IMR-90 (cell line): ENCODE measurements at regions not wholly inside any gene's neighbourhood (a gene's known extent, or its start where the extent isn't known, plus 50 kb on each side); places are given as distances from the start of the nearest gene placed in this dataset.
A peak's percentile ranks its signal among the peaks of the same experiment; 100 is the strongest.

Experiments used
- ATAC-seq: fragments of 200-7000 bp; cut with Tn5 transposase; 2 replicates; pipeline ENCODE4 v1.9.1; 2020; ENCODE audit warnings: low read depth, mild to moderate bottlenecking, moderate library complexity
- BruUV-seq: library from RNA; stranded (reverse); fragments of 400-500 nt; replicated peaks from 2 replicates; lab custom pipeline; 2021; lab: Mats Ljungman, UMichigan
- CTCF ChIA-PET: fragments of 300-600 bp; formaldehyde crosslinking; extraction: SDS; loops from one replicate; lab custom pipeline; 2021; ENCODE audit warnings: antibody characterized with exemption; lab: Yijun Ruan, JAX
- POLR2A ChIA-PET: fragments of 300-600 bp; sonication (Branson Sonifier 250); formaldehyde crosslinking; loops from one replicate; lab custom pipeline; 2022; ENCODE audit warnings: antibody characterized with exemption; ENCODE audit not compliant: unreplicated experiment; lab: Charles Lee
- DNase-seq: peaks from one replicate; pipeline ENCODE4 v3.0.0; 2013
- H2AFZ ChIP-seq: replicated peaks from 2 replicates; pipeline ENCODE3; 2013; ENCODE audit warnings: low read length, mild to moderate bottlenecking; ENCODE audit not compliant: poor library complexity
- H2AK5ac ChIP-seq: 2 replicates; pipeline ENCODE4 v1.6.1; 2013; ENCODE audit warnings: low read depth, low read length, inconsistent platforms
- H2AK9ac ChIP-seq: replicated peaks from 2 replicates; pipeline ENCODE3; 2013; ENCODE audit warnings: mild to moderate bottlenecking, low read depth, low read length, moderate library complexity; ENCODE audit not compliant: poor library complexity
- H2BK120ac ChIP-seq: 2 replicates; pipeline ENCODE4 v1.6.1; 2013; ENCODE audit warnings: low read depth, low read length, inconsistent platforms
- H2BK15ac ChIP-seq: 3 replicates; pipeline ENCODE4 v1.6.1; 2013; ENCODE audit warnings: low read depth, low read length, inconsistent platforms
- H2BK20ac ChIP-seq: 2 replicates; pipeline ENCODE4 v1.6.1; 2013; ENCODE audit warnings: low read depth, mild to moderate bottlenecking, inconsistent platforms, low read length, moderate library complexity
- H2BK5ac ChIP-seq: 2 replicates; pipeline ENCODE4 v1.6.1; 2013; ENCODE audit warnings: mild to moderate bottlenecking, low read depth, low read length, inconsistent platforms; ENCODE audit not compliant: poor library complexity, severe bottlenecking
- H3K14ac ChIP-seq: replicated peaks from 2 replicates; pipeline ENCODE4 v1.6.1; 2013; ENCODE audit warnings: low read depth, low read length, inconsistent platforms
- H3K18ac ChIP-seq: 2 replicates; pipeline ENCODE4 v1.6.1; 2013; ENCODE audit warnings: low read depth, low read length, control low read depth
- H3K23ac ChIP-seq: 2 replicates; pipeline ENCODE4 v1.6.1; 2013; ENCODE audit warnings: low read depth, low read length, inconsistent platforms
- H3K27ac ChIP-seq: 2 replicates; pipeline ENCODE4 v1.5.1; 2013; ENCODE audit warnings: mild to moderate bottlenecking, control low read depth, low read length; ENCODE audit not compliant: insufficient read depth
- H3K27me3 ChIP-seq: 2 replicates; pipeline ENCODE4 v1.6.1; 2013; ENCODE audit warnings: low read length; ENCODE audit not compliant: control insufficient read depth, insufficient read depth
- H3K36me3 ChIP-seq: 2 replicates; pipeline ENCODE4 v1.6.1; 2013; ENCODE audit warnings: low read length, mixed read lengths; ENCODE audit not compliant: control insufficient read depth, insufficient read depth
- H3K4ac ChIP-seq: 2 replicates; pipeline ENCODE4 v1.6.1; 2013; ENCODE audit warnings: low read depth, low read length, inconsistent platforms
- H3K4me1 ChIP-seq: 2 replicates; pipeline ENCODE4 v1.6.1; 2013; ENCODE audit warnings: low read length, mixed read lengths; ENCODE audit not compliant: control insufficient read depth, insufficient read depth
- H3K4me2 ChIP-seq: 2 replicates; pipeline ENCODE4 v1.6.1; 2013; ENCODE audit warnings: low read depth, mild to moderate bottlenecking, control low read depth, low read length, moderate library complexity
- H3K4me3 ChIP-seq: 2 replicates; pipeline ENCODE4 v1.5.1; 2013; ENCODE audit warnings: low read depth, mild to moderate bottlenecking, control low read depth, low read length, moderate library complexity; ENCODE audit not compliant: insufficient read depth
- H3K56ac ChIP-seq: 2 replicates; pipeline ENCODE4 v1.6.1; 2013; ENCODE audit warnings: low read length, inconsistent platforms; ENCODE audit not compliant: insufficient read depth; ENCODE audit errors: extremely low read depth
- H3K79me1 ChIP-seq, 2 experiments: 2 replicates each; pipeline ENCODE4 v1.6.1; 2013; ENCODE audit warnings: low read length in 2 of 2, inconsistent platforms in 1 of 2, low read depth in 1 of 2
- H3K9ac ChIP-seq: 2 replicates; pipeline ENCODE4 v1.6.1; 2013; ENCODE audit warnings: low read depth, low read length, control low read depth
- H3K9me1 ChIP-seq: 2 replicates; pipeline ENCODE4 v1.6.1; 2013; ENCODE audit warnings: low read length, inconsistent platforms; ENCODE audit not compliant: insufficient read depth
- H3K9me3 ChIP-seq: 2 replicates; pipeline ENCODE4 v1.6.1; 2013; ENCODE audit warnings: low read length; ENCODE audit not compliant: control insufficient read depth, insufficient read depth
- H4K20me1 ChIP-seq: 2 replicates; pipeline ENCODE4 v1.6.1; 2013; ENCODE audit warnings: low read length, inconsistent platforms; ENCODE audit not compliant: insufficient read depth
- H4K5ac ChIP-seq: 2 replicates; pipeline ENCODE4 v1.6.1; 2013; ENCODE audit warnings: mild to moderate bottlenecking, low read depth, low read length, control low read depth
- H4K8ac ChIP-seq, 2 experiments: 2 replicates each; pipeline ENCODE4 v1.6.1; 2013; ENCODE audit warnings: low read depth in 2 of 2, low read length in 2 of 2, control low read depth in 1 of 2, inconsistent platforms in 1 of 2
- H4K91ac ChIP-seq: 2 replicates; pipeline ENCODE4 v1.6.1; 2013; ENCODE audit warnings: low read depth, low read length, inconsistent platforms; ENCODE audit not compliant: insufficient read depth
- BHLHE40 ChIP-seq: fragments of 150-350 bp; IDR thresholded peaks from 2 replicates; pipeline ENCODE4 v1.6.1; 2016; ENCODE audit warnings: mild to moderate bottlenecking, low read depth, low read length
- CEBPB ChIP-seq: IDR thresholded peaks from 2 replicates; pipeline ENCODE4 v1.6.1; 2012; ENCODE audit warnings: low read depth, low read length, improper control_type of control experiment
- CHD1 ChIP-seq: IDR thresholded peaks from 2 replicates; pipeline ENCODE4 v1.6.1; 2012; ENCODE audit warnings: low read depth, low read length, improper control_type of control experiment
- FOS ChIP-seq: fragments of 150-350 bp; IDR thresholded peaks from 2 replicates; pipeline ENCODE4 v1.6.1; 2016; ENCODE audit warnings: low read depth, low read length
- MXI1 ChIP-seq: IDR thresholded peaks from 2 replicates; pipeline ENCODE4 v1.6.1; 2012; ENCODE audit warnings: low read depth, mild to moderate bottlenecking, low read length, moderate library complexity, borderline replicate concordance
- NFE2L2 ChIP-seq: fragments of 150-350 bp; IDR thresholded peaks from 2 replicates; pipeline ENCODE4 v1.6.1; 2016; ENCODE audit warnings: low read depth, mild to moderate bottlenecking, low read length
- POLR2A ChIP-seq: IDR thresholded peaks from 2 replicates; pipeline ENCODE4 v1.6.1; 2012; ENCODE audit warnings: mild to moderate bottlenecking, low read depth, low read length
- RAD21 ChIP-seq: IDR thresholded peaks from 2 replicates; pipeline ENCODE4 v1.6.1; 2012; ENCODE audit warnings: low read length, improper control_type of control experiment
- RFX5 ChIP-seq: IDR thresholded peaks from 2 replicates; pipeline ENCODE4 v1.8.0; 2012; ENCODE audit warnings: low read depth, mild to moderate bottlenecking, low read length, moderate library complexity
- SMC3 ChIP-seq: fragments of 150-350 bp; IDR thresholded peaks from 2 replicates; pipeline ENCODE4 v1.6.1; 2016; ENCODE audit warnings: low read depth, mild to moderate bottlenecking, antibody characterized with exemption, low read length, moderate library complexity
- WGBS, 2 experiments: methylation state at CpG; one replicate each; pipeline versions ENCODE4 v1.1.5 to v1.1.7; 2013; ENCODE audit warnings: missing lambda C conversion rate in 2 of 2; ENCODE audit not compliant: insufficient read length in 1 of 2; ENCODE audit errors: extremely low coverage in 2 of 2; 5-methylcytosine and 5-hydroxymethylcytosine counted together
- dilution Hi-C: fragments of 300-500 bp; cut with HindIII; formaldehyde crosslinking; loops from one replicate; pipeline ENCODE4 v1.14.3; 2018; ENCODE audit warnings: low sequenced_read_pairs; ENCODE audit not compliant: unreplicated experiment
- in situ Hi-C: fragments of 300-500 bp; cut with MboI; formaldehyde crosslinking; loops from 3 replicates; pipeline ENCODE4 v1.14.3; 2019; ENCODE audit warnings: low sequenced_read_pairs, inconsistent platforms, mixed read lengths
- intact Hi-C: fragments of 100-400 bp; cut with micrococcal nuclease; formaldehyde crosslinking; loops from 2 replicates; pipeline ENCODE4 v1.10.0; 2022
- TF ChIP-seq, protein P1 (sequence below): fragments of 150-350 bp; IDR thresholded peaks from 2 replicates; pipeline ENCODE4 v1.6.1; 2016; ENCODE audit warnings: low read depth, mild to moderate bottlenecking, low read length, moderate library complexity, borderline replicate concordance
- TF ChIP-seq, protein P2 (sequence below): fragments of 150-350 bp; IDR thresholded peaks from 2 replicates; pipeline ENCODE4 v1.6.1; 2017; ENCODE audit warnings: mild to moderate bottlenecking, antibody characterized with exemption, low read length, low read depth
- TF ChIP-seq, protein P3 (sequence below): conservative IDR thresholded peaks from 2 replicates; pipeline ENCODE4 v1.5.1; 2012; ENCODE audit warnings: mild to moderate bottlenecking, low read depth, low read length, improper control_type of control experiment

DNA sequence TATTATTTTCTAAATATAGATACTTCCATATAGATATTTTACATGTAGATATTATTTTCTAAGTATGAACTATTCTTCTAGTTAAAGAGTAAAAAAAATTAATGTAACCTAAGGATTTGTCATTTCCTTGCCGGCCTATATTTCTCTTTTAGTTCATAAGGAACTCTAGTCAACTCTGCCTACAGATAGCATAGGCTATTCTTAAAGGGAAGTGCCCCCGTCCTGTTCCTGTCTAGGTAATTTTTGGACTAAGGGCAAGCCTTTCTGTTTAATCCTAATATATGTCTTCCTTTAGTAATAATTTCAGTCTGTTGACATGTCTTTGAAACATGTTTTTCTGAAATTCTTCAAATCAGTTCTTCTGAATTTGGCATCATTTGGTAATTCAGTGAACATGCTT is 161.9 kb downstream of the C11orf91 start (continued):
- TF ChIP-seq, protein P1, sequence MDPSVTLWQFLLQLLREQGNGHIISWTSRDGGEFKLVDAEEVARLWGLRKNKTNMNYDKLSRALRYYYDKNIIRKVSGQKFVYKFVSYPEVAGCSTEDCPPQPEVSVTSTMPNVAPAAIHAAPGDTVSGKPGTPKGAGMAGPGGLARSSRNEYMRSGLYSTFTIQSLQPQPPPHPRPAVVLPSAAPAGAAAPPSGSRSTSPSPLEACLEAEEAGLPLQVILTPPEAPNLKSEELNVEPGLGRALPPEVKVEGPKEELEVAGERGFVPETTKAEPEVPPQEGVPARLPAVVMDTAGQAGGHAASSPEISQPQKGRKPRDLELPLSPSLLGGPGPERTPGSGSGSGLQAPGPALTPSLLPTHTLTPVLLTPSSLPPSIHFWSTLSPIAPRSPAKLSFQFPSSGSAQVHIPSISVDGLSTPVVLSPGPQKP: no peak
- TF ChIP-seq POLR2A: no peak

DNA sequence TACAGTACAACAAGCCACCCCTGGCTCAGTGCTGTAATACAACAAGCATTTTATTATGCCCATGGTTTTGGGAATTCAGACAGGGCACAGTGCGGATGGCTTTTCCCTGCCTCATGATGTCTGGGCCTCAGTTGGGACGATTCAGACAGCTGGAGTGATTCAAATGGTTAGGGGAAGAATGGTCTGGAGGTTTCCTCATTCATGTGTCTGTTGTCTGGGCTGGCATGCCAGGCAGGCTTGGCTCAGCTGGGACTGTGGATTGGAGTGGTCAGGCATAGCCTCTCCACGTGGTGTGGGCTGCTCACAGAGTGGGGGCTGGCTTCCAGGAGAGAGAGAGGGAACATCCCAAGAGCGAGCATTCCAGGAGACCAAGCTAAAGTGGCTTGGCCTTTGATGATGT is 164.4 kb downstream of the C11orf91 start:
- Histone ChIP-seq H3K14ac (no peak overlapping the region), H2BK5ac (no peak overlapping the region), H2AK5ac (no peak overlapping the region), H3K79me1 (peaks cover 0 to 35% of the 10 kb centered on the region in 2 experiments; a peak in 3 of 4 replicates), H3K4me3 (no peak overlapping the region), H3K23ac (no peak overlapping the region), H3K27me3 (no peaks in the 10 kb centered on the region), H4K8ac (no peak overlapping the region), H3K4ac (0 out of 2 replicates have a peak overlapping the region, but pooled peaks have one; percentile 11), H3K9me3 (peaks cover 5% of the 10 kb centered on the region), H3K9ac (no peak overlapping the region), H4K20me1 (no peaks in the 10 kb centered on the region), H2AK9ac (no peak overlapping the region), H4K91ac (no peak overlapping the region), H3K56ac (no peak overlapping the region), H2BK15ac (no peak overlapping the region), H3K36me3 (no peaks in the 10 kb centered on the region), H3K4me2 (no peak overlapping the region), H3K9me1 (peaks cover 12% of the 10 kb centered on the region), H2BK20ac (no peak overlapping the region), H4K5ac (no peak overlapping the region), H3K27ac (no peak overlapping the region), H2AFZ (no peak overlapping the region), H3K4me1 (peaks cover 4% of the 10 kb centered on the region), H2BK120ac (no peak overlapping the region), H3K18ac (no peak overlapping the region)
- ATAC-seq (no peak), DNase-seq (no peak)
- POLR2A ChIA-PET: no interaction called here
- dilution Hi-C loops (no loop called here), in situ Hi-C loops (no loop called here), intact Hi-C loops (no loop called here)
- BruUV-seq: no TSS peak
- CTCF ChIA-PET: no interaction called here
- 100% methylated on average over 2 of the region's 4 CpGs; no CpG with 5 or more reads in 1 of the 2 experiments for WGBS, 2 experiments
- no peak for TF ChIP-seq RFX5
- TF ChIP-seq SMC3: no peak
- no peak for TF ChIP-seq CHD1
- no peak for TF ChIP-seq BHLHE40
- TF ChIP-seq, protein P2, sequence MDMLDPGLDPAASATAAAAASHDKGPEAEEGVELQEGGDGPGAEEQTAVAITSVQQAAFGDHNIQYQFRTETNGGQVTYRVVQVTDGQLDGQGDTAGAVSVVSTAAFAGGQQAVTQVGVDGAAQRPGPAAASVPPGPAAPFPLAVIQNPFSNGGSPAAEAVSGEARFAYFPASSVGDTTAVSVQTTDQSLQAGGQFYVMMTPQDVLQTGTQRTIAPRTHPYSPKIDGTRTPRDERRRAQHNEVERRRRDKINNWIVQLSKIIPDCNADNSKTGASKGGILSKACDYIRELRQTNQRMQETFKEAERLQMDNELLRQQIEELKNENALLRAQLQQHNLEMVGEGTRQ: no peak
- no peak for TF ChIP-seq RAD21
- no peak for TF ChIP-seq MXI1
- TF ChIP-seq, protein P3, sequence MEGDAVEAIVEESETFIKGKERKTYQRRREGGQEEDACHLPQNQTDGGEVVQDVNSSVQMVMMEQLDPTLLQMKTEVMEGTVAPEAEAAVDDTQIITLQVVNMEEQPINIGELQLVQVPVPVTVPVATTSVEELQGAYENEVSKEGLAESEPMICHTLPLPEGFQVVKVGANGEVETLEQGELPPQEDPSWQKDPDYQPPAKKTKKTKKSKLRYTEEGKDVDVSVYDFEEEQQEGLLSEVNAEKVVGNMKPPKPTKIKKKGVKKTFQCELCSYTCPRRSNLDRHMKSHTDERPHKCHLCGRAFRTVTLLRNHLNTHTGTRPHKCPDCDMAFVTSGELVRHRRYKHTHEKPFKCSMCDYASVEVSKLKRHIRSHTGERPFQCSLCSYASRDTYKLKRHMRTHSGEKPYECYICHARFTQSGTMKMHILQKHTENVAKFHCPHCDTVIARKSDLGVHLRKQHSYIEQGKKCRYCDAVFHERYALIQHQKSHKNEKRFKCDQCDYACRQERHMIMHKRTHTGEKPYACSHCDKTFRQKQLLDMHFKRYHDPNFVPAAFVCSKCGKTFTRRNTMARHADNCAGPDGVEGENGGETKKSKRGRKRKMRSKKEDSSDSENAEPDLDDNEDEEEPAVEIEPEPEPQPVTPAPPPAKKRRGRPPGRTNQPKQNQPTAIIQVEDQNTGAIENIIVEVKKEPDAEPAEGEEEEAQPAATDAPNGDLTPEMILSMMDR: no peak
- no peak for TF ChIP-seq FOS
- TF ChIP-seq NFE2L2: no peak
- no peak for TF ChIP-seq POLR2A
- TF ChIP-seq CEBPB: no peak
- TF ChIP-seq, protein P1: no peak
